Lung microvascular endothelial cell (primary cell): ENCODE measurements at regions not wholly inside any gene's neighbourhood (a gene's known extent, or its start where the extent isn't known, plus 50 kb on each side); places are given as distances from the start of the nearest gene placed in this dataset.
"Not testable (repeated sequence)": the region's sequence is repeated elsewhere in the genome, so short reads cannot be mapped to it uniquely, and the experiment has no call there.

Experiments used
- DNase-seq, 2 donors: peaks; one replicate each; pipeline versions ENCODE4 v3.0.0 to v3.0.0-alpha.2; 2010; ENCODE audit warnings: low read depth in 2 of 2

DNA sequence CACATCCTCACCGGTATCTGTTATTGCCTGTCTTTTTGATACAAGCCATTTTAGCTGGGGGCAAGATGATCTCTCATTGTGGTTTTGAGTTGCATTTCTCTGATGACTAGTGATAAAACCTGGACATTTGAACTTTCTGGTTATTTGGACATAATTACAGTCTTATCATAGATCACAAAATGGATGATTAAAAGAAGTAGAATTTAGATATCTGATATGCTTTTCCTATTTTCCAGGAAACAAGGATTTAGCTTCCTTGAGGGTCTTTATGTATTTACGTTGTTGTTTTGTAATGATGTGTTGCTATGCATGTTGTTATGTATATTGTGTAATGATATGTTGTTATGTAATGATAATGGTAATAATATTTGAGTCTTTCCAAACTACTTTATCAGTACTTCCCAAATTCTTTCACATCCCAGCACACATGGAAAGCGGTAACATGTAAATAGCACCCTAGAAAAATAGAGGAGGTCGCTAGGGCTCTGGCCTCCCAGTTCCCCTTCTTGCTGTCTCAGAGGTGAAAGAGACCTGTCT, 53.8 kb downstream of the GJD2 start:
- DNase-seq = no peak

DNA sequence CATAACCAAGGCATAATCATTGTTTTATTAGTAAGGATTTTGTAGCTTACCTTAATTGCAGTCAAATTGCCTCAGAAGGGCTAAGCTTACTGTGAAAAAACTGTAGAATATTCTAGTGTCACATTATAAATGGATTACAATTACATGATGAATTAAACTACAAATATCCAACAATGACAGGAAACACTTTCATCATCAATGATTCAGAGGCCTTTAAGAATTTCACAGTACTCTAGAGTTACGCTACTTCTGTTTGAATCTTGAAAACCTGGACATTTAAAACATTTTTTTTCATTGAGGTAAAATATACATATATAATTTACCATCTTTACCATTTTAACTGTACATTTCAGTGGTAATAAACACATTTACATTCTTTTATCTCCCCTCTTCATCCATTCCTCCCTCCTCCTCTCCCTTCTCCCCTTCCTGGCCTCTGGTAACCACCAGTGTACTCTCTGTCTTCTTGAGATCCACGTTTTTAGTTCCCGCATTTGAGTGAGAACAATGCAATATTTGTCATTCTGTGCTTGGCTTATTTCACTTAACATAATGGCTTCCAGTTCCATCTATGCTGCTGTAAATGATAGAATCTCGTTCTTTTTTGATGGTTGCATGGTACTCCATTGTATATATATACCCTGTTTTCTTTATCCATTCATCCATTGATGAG, 54.7 kb downstream of the GJD2 start:
- peak; percentile 10 to 86 for DNase-seq

- no peak for DNase-seq
Observed at GRCh38 chr15:34696506-34696905, 58.3 kb downstream of the GJD2 start.

DNA sequence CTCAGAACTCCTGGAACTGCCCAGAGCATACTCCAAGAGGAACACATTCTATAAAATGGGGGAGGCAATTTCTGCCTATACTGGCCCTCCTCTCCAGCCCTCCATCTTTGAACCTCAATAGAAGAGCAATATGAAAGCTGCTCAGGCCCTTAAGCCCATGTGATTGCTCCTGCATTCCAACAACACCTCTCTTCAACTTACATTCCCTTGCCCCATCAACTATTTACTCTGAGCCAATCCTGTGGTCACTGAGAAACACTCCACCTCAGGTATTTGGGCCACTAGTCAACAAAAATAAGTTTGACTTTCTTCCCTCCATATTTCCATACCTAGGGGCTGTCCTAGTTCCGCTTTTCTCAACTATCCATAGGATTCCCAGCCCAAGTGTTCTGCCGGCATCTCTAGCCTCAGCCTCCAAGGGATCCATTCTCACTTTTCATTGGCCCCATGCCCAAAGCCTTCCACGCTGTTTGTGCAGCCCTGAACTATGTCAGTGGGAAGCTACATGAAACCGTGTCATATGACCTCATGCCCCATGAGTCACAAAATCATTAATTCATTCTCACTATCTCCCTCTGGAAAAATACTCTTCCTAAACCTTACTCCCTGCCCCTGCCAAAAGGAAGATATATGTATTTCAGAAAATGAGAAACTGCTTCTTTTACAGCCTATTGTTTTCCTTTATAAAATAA, 61.6 kb downstream of the GJD2 start:
- DNase-seq = peak; percentile 42 to 67

DNA sequence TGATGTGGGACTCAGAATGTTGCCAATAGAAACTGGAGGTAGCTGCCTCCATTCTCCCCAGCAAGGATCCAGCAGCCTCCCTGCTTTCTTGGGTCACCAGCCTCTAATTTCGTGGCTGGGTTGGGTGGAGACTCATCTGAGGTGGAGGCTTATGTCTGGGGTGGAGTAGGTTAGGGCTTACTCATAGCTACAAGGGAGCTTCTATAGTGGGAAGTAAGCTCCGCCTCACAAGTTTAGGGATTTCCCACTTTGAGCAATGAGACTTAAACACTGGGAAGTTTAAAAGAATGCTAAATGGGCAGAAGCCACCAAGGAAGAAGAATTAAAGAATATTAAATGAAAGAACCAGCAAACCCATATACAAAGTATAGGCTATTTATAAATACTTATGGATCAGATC, 63.8 kb downstream of the GJD2 start:
- peak in 1 of 2 donors; percentile 22 for DNase-seq

GRCh38 chr15:34688699-34689098, 66.1 kb downstream of the GJD2 start:
- no peak for DNase-seq

GRCh38 chr15:34684351-34684750, 70.4 kb downstream of the GJD2 start:
- DNase-seq = no peak

DNA sequence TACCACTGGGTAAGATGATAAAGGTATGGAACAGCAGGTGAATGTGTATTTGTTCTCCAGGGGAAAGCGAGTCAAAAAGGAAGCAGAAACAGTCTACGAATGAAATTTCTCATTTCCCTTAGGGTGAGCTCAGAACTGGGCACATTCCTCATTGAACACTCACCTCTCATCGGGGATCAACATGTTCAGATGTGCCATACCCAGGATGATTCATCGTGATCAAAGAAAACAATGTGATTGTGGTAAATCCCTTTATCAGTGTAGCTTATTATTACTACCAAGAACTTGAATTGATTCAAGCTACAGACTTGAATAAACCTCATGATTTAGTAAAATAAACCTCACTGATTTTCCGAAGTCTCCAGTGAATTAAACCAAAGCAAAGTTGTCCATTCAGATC, 72.1 kb downstream of the GJD2 start:
- peak in 1 of 2 donors; percentile 77 for DNase-seq

DNA sequence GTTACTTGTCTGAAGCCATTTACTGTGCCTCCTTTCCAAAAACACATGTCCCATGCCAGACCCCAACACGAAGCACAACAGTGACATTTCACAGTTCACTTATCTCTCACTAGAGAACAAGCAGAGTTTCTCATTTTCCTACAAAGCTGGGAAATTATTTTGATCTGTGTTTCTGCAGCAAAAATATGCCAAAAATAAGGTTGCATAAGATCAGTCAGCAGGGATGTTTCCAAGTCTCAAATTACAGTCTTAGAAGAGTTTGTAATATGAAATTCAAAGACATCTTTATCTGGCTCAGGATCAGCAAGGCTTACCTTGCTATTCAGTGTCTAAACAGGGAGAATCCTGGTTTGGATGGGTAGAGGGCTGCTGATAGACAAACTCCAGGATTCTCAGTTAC, 75.5 kb downstream of the GJD2 start:
- no peak for DNase-seq

DNA sequence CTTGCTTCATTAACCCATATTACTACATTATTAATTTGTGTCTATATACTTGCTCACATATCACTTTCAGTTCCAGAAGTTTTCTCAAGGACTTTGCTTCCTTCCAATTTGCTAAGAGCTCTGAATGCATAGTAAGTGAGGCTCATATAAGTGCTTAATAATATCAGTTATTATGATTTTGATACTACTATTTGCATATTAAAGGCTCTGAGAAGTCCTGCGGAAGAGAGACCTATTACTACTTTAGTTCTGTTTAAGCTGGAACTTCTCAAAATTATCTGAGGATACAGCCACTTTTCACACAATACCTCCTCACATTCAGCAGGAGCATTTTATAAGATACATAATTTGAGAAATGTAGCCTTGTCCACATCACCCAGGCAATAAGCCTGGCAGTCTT, 81.6 kb downstream of the GJD2 start:
- no peak for DNase-seq

DNA sequence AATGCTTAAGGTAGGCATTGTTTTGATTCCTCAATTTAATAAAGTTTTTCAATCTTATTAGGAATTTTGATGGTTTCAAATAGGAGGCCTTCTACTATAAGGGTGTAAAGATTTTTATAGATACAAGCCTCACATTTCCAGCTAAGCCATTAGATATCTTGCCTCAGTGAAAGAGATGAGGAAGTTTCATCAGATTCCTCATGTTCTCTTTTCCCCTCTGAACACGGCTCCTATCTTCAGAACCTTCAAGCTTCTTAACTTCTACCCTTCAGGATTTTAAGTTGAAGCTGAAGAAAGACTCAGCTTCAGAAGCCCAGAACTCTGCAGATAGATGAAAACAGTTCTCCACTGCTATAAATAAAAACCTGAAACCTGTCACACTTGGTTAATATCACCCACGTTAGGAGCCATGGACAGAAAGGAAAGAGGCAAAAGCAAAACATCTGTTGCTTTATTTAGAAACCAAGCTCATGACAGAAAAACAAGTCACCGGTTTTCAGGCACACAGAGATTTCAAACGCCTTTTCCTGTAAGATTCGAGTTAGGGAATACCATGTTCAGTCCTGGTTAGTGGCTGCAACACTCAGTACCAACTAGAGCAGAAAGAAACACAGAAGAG, 82.2 kb upstream of the GOLGA8B start:
- DNase-seq = no peak

DNA sequence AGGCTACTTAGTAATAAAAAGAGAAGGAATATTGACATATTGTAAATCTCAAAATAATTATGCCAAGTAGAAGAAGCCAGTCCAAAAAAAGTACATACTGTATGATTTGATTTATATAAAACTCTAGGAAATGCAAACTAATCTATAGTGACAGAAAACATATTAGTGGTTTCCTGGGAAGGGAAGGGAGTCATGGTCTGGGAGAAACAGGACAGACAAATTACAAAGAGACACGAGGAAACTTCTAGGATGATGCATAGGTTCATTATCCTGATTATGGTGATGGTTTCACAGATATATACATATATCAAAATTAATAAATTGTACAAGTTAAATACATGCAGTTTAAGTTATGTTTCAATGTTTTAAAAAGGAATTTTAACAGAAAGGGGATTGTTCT, 81.0 kb upstream of the GOLGA8B start:
- peak in 1 of 2 donors; percentile 44 for DNase-seq

DNA sequence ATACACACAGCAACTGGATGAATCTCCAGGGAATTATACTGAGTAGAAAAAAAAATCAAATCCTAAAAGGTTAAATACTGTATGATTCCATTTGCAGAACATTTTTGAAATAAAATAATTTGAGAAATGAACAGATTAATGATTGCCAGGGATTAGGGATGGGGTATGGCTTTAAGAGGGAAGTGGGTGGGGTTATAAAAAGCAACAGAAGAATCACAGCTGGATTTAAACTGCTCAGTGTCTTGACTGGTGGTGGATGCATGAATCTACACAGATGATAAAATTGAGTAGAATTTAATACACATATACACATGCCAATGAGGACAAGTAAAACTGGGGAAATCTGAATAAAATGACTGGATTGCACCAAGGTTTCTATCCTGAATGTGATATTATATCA, 79.7 kb upstream of the GOLGA8B start:
- no peak for DNase-seq

DNA sequence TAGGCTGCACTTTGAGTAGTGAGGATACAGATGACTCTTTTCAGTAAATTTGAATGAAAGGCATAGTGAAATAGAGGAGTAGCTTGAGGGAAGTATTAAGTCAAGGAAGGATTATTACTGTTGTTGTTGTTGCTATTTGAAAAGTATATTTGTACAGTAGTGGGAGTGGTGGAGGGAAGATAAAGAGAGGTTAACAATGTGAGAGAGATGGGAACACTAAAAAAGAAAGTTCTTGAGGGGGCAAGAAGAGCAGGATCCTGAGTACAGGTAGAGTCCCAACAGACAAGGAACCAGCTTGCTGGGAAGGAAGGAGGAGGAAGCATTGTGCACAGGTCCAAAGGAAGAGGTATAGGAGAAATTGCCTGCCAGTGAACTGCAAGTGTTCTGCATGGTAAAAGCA, 75.6 kb upstream of the GOLGA8B start:
- no peak for DNase-seq

DNA sequence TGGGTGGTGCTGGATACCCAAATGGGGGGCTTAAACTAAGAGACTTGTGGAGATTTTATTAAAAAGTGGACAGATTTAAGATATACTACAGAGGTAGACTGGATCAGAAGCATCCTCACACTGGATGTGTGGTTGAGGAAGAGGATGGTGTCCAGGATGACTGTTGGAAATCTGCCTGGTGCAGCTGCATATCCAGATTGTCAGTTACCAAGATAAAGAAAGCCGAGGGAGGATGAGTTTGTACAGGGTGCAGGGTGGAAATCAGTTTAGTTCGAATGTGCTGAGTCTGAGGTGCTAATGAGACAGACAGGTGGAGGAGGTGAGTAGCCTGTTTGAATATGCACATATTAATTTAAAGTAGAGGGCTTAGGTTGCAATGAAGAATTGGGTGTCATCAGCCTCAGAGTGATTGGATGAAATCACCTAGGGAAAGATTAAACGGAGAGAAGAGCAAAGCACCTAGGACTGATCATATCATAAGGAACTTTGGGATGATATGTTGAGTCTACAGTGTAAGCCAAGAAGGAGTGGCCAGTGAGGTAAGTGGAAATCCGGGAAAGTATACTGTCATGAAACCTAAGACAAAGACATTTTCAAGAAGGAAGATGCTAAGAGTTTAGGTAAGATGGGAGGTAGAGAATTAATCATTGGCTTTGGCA, 74.1 kb upstream of the GOLGA8B start:
- no peak for DNase-seq

GRCh38 chr15:34656005-34656796, 72.8 kb upstream of the GOLGA8B start:
- DNase-seq = no peak

- no peak for DNase-seq
Observed at GRCh38 chr15:34655326-34655725, 71.9 kb upstream of the GOLGA8B start.

DNA sequence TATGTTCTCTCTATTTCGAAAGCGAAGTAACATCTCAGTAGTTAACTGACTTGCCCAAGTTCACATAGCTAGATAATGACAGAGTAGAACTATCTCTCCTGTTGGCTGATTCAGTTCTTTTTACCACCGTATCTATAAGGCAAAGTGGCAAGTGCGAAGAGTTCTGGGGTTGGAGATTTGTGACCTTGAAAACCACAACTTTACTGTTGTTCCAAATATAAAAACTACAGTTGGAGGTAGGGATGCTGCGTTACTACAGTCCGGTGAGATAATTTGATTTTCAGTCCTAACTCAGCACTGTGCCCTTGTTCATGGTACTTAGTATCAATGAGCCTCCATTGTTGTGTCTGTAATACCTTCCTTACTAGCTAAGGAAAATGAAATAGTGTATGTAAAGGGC, 71.2 kb upstream of the GOLGA8B start:
- no peak for DNase-seq

DNA sequence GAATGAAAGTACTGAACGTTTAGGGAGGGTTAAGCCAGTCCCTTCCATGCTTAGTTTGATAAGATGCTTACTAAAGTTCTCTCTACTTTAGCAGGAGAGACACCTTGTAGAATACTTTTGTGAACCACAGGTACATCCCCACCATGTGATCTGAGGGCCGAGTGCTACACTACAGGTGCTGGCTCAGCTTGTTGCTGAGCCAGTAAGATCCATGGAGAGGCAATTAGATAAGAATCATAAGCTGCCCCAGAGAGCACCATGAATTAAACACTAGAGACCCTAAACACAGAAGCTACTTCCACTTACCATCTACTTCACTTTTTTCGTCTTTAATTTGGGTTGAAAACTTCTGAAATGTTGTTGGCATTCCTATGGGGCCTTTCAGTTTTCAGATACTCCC, 70.5 kb upstream of the GOLGA8B start:
- DNase-seq = no peak

- not testable (repeated sequence) for DNase-seq
Observed at GRCh38 chr15:34653326-34653725, 69.9 kb upstream of the GOLGA8B start.

DNA sequence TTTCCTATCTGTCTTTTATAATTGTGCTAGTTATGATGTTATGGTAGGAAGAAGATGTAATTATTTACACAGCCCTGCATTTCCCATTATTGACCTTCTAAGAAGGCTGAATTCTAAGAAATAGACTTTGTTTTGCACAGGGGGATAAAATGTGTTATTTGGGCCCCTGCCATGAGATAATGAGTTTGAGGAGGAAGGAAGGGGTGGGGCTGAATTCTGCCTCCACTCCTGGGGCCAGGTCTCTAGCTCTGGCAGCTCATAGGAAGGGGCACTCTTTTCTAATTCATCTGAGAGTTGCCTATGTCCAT, 69.2 kb upstream of the GOLGA8B start:
- no peak for DNase-seq
